ENCODE measurements at regions not wholly inside any gene's neighbourhood (a gene's known extent, or its start where the extent isn't known, plus 50 kb on each side); places are given as distances from the start of the nearest gene placed in this dataset.

- H3K4me1 ChIP-seq (ENCODE audit: control insufficient read depth, insufficient read depth, low read length), result no peaks in the 10 kb centered on the region
- no peak for TF ChIP-seq ZSCAN23 (tag by site-specific recombination; IDR thresholded peaks at IDR 0.05)
- no peak for TF ChIP-seq ELK4 (IDR thresholded peaks at IDR 0.05; ENCODE audit: borderline replicate concordance, low read depth, low read length)
- no peak for TF ChIP-seq ZNF2 (tag by site-specific recombination; IDR thresholded peaks at IDR 0.05)
- TF ChIP-seq SP7 (tag by site-specific recombination; IDR thresholded peaks at IDR 0.05), result no peak
- no peak overlapping the region for H3K4me3 ChIP-seq (ENCODE audit: low read depth, low read length)
- ChIA-PET POLR2A (no interaction called here), CTCF (no interaction called here)
- no peak overlapping the region for H3K27ac ChIP-seq (ENCODE audit: extremely low read depth, low read depth, low read length)
- H3K36me3 ChIP-seq (ENCODE audit: control insufficient read depth in 2 of 2, insufficient read depth in 1 of 2, low read length in 2 of 2), result no peaks in the 10 kb centered on the region
- no peaks in the 10 kb centered on the region for H3K9me3 ChIP-seq (ENCODE audit: control insufficient read depth, insufficient read depth, low read depth, low read length)
These were observed 116.5 kb upstream of the PRPS1L1 start for GRCh38 chr7:18144166-18144565.

GRCh38 chr7:18145160-18145559 lies 117.5 kb upstream of the PRPS1L1 start:
- ChIA-PET CTCF (interaction anchor here (0.7 kb wide), 1 partner anchor 81 kb away, joined by 5 read pairs; no protein-coding TSS in a partner anchor), POLR2A (no interaction called here)
- TF ChIP-seq ZNF654 (tag by site-specific recombination; IDR thresholded peaks at IDR 0.05; ENCODE audit: low read depth), result no peak
- no peak for TF ChIP-seq INSM2 (tag by site-specific recombination; IDR thresholded peaks at IDR 0.05)
- TF ChIP-seq ZNF19 (tag by site-specific recombination; IDR thresholded peaks at IDR 0.05; ENCODE audit: low read depth), result no peak
- no peak for TF ChIP-seq ZNF18 (tag by site-specific recombination; IDR thresholded peaks at IDR 0.05)
- TF ChIP-seq ZNF488 (tag by site-specific recombination; IDR thresholded peaks at IDR 0.05), result no peak
- TF ChIP-seq HIC1 (tag by site-specific recombination; IDR thresholded peaks at IDR 0.05), result no peak
- TF ChIP-seq ZFHX2 (tag by site-specific recombination; conservative IDR thresholded peaks at IDR 0.05), result no peak
- TF ChIP-seq ZNF311 (tag by site-specific recombination; IDR thresholded peaks at IDR 0.05; ENCODE audit: borderline replicate concordance), result no peak
- no peak for TF ChIP-seq ZBTB8A (tag by site-specific recombination; IDR thresholded peaks at IDR 0.05)
- TF ChIP-seq ZNF549 (tag by site-specific recombination; IDR thresholded peaks at IDR 0.05), result no peak
- TF ChIP-seq ZNF394 (tag by site-specific recombination; IDR thresholded peaks at IDR 0.05; ENCODE audit: borderline replicate concordance), result no peak
- TF ChIP-seq ZNF202 (tag by site-specific recombination; IDR thresholded peaks at IDR 0.05; ENCODE audit: borderline replicate concordance), result no peak
- no peak for TF ChIP-seq ZNF132 (tag by site-specific recombination; IDR thresholded peaks at IDR 0.05; ENCODE audit: borderline replicate concordance)
- no peak for TF ChIP-seq PRDM2 (tag by site-specific recombination; IDR thresholded peaks at IDR 0.05; ENCODE audit: borderline replicate concordance)
- TF ChIP-seq ZNF571 (tag by site-specific recombination; IDR thresholded peaks at IDR 0.05), result no peak
- TF ChIP-seq ZNF184 (tag by site-specific recombination; IDR thresholded peaks at IDR 0.05), result no peak
- Histone ChIP-seq H3K27ac (ENCODE audit: extremely low read depth, low read depth, low read length) (no peak overlapping the region), H3K4me1 (ENCODE audit: control insufficient read depth, insufficient read depth, low read length) (no peaks in the 10 kb centered on the region), H3K4me3 (ENCODE audit: low read depth, low read length) (no peak overlapping the region), H3K36me3 (ENCODE audit: control insufficient read depth in 2 of 2, insufficient read depth in 1 of 2, low read length in 2 of 2) (no peaks in the 10 kb centered on the region), H3K9me3 (ENCODE audit: control insufficient read depth, insufficient read depth, low read depth, low read length) (no peaks in the 10 kb centered on the region)
